ENCODE measurements at regions not wholly inside any gene's neighbourhood (a gene's known extent, or its start where the extent isn't known, plus 50 kb on each side); places are given as distances from the start of the nearest gene placed in this dataset.

DNA sequence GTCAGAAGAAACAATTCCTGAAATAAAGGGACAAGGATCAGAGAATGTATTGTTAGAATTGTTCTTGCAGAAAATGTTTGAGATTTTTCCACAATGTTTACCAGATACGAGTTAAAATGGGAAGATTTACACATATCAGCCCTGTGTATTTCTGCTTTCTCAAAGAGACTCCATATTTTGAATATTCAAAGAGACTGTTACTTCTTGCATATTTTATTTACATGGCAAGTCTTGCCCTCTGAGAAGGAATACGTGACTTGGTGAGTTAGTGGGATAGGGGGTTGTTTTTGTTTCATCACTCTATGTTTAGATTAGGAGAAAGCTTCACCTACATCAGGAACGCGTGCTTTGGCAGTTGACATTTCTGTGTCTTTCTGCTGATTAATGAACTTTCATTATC lies 56.1 kb upstream of the ZDHHC17 start:
- TF ChIP-seq, protein P1, sequence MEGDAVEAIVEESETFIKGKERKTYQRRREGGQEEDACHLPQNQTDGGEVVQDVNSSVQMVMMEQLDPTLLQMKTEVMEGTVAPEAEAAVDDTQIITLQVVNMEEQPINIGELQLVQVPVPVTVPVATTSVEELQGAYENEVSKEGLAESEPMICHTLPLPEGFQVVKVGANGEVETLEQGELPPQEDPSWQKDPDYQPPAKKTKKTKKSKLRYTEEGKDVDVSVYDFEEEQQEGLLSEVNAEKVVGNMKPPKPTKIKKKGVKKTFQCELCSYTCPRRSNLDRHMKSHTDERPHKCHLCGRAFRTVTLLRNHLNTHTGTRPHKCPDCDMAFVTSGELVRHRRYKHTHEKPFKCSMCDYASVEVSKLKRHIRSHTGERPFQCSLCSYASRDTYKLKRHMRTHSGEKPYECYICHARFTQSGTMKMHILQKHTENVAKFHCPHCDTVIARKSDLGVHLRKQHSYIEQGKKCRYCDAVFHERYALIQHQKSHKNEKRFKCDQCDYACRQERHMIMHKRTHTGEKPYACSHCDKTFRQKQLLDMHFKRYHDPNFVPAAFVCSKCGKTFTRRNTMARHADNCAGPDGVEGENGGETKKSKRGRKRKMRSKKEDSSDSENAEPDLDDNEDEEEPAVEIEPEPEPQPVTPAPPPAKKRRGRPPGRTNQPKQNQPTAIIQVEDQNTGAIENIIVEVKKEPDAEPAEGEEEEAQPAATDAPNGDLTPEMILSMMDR (IDR thresholded peaks at IDR 0.05), result no peak
- TF ChIP-seq POLR2A (IDR thresholded peaks at IDR 0.05), result no peak
